ENCODE measurements at regions not wholly inside any gene's neighbourhood (a gene's known extent, or its start where the extent isn't known, plus 50 kb on each side); places are given as distances from the start of the nearest gene placed in this dataset.
"Not testable (repeated sequence)": the region's sequence is repeated elsewhere in the genome, so short reads cannot be mapped to it uniquely, and the experiment has no call there.

- H3K9me3 Mint-ChIP-seq, result peaks cover 0 to 2% (median 0%) of the 10 kb centered on the region in 7 donors
- DNase-seq (no peak), ATAC-seq (ENCODE audit: low read depth in 2 of 2) (no peak)
- H3K27ac ChIP-seq (ENCODE audit: insufficient read depth, low read length, poor library complexity, severe bottlenecking), result no peak overlapping the region
- H3K4me1 Mint-ChIP-seq, result no peaks in the 10 kb centered on the region
- no peaks in the 10 kb centered on the region for H3K4me1 ChIP-seq (ENCODE audit: control insufficient read depth, insufficient read depth, low read length, poor library complexity, severe bottlenecking)
- H3K4me3 Mint-ChIP-seq, result no peak overlapping the region
- no peaks in the 10 kb centered on the region for H3K27me3 Mint-ChIP-seq
- H3K27ac Mint-ChIP-seq, result no peak overlapping the region
- no peaks in the 10 kb centered on the region for H3K9me3 ChIP-seq (ENCODE audit: control insufficient read depth in 2 of 2, low read length in 2 of 2)
- no peaks in the 10 kb centered on the region for H3K27me3 ChIP-seq (ENCODE audit: control insufficient read depth, insufficient read depth, low read length)
- H3K36me3 Mint-ChIP-seq, result no peaks in the 10 kb centered on the region
- no peaks in the 10 kb centered on the region for H3K36me3 ChIP-seq (ENCODE audit: control insufficient read depth, insufficient read depth, low read length)
- H3K4me3 ChIP-seq (ENCODE audit: low read depth, low read length), result no peak overlapping the region
Measured at GRCh38 chrX:81405781-81406180, 203.9 kb downstream of the SH3BGRL start.

GRCh38 chrX:81411517-81411916 lies 209.6 kb downstream of the SH3BGRL start:
- no peaks in the 10 kb centered on the region for H3K36me3 ChIP-seq (ENCODE audit: control insufficient read depth, insufficient read depth, low read length)
- no peaks in the 10 kb centered on the region for H3K4me1 ChIP-seq (ENCODE audit: control insufficient read depth, insufficient read depth, low read length, poor library complexity, severe bottlenecking)
- H3K4me3 Mint-ChIP-seq, result no peak overlapping the region
- no peaks in the 10 kb centered on the region for H3K27me3 Mint-ChIP-seq
- no peaks in the 10 kb centered on the region for H3K9me3 ChIP-seq (ENCODE audit: control insufficient read depth in 2 of 2, low read length in 2 of 2)
- H3K27me3 ChIP-seq (ENCODE audit: control insufficient read depth, insufficient read depth, low read length), result no peaks in the 10 kb centered on the region
- peaks cover 0 to 2% (median 0%) of the 10 kb centered on the region in 7 donors for H3K9me3 Mint-ChIP-seq
- DNase-seq (no peak), ATAC-seq (ENCODE audit: low read depth in 2 of 2) (no peak)
- no peaks in the 10 kb centered on the region for H3K36me3 Mint-ChIP-seq
- no peak overlapping the region for H3K27ac ChIP-seq (ENCODE audit: insufficient read depth, low read length, poor library complexity, severe bottlenecking)
- H3K4me1 Mint-ChIP-seq, result no peaks in the 10 kb centered on the region
- H3K27ac Mint-ChIP-seq, result no peak overlapping the region
- H3K4me3 ChIP-seq (ENCODE audit: low read depth, low read length), result no peak overlapping the region

GRCh38 chrX:81412428-81412827 lies 210.5 kb downstream of the SH3BGRL start:
- Histone ChIP-seq H3K27me3 (ENCODE audit: control insufficient read depth, insufficient read depth, low read length) (no peaks in the 10 kb centered on the region), H3K27ac (ENCODE audit: insufficient read depth, low read length, poor library complexity, severe bottlenecking) (no peak overlapping the region), H3K4me1 (ENCODE audit: control insufficient read depth, insufficient read depth, low read length, poor library complexity, severe bottlenecking) (no peaks in the 10 kb centered on the region), H3K4me3 (ENCODE audit: low read depth, low read length) (no peak overlapping the region), H3K9me3 (ENCODE audit: control insufficient read depth in 2 of 2, low read length in 2 of 2) (no peaks in the 10 kb centered on the region), H3K36me3 (ENCODE audit: control insufficient read depth, insufficient read depth, low read length) (no peaks in the 10 kb centered on the region)
- Mint-ChIP-seq H3K4me1 (no peaks in the 10 kb centered on the region), H3K27me3 (no peaks in the 10 kb centered on the region), H3K4me3 (no peak overlapping the region), H3K36me3 (no peaks in the 10 kb centered on the region), H3K27ac (no peak overlapping the region), H3K9me3 (peaks cover 0 to 2% (median 0%) of the 10 kb centered on the region in 7 donors)
- no peak for DNase-seq
- no peak for ATAC-seq (ENCODE audit: low read depth in 2 of 2)

- H3K4me1 ChIP-seq (ENCODE audit: control insufficient read depth, insufficient read depth, low read length, poor library complexity, severe bottlenecking); H3K27ac Mint-ChIP-seq; H3K36me3 ChIP-seq (ENCODE audit: control insufficient read depth, insufficient read depth, low read length); H3K4me3 ChIP-seq (ENCODE audit: low read depth, low read length); H3K9me3 ChIP-seq (ENCODE audit: control insufficient read depth in 2 of 2, low read length in 2 of 2); H3K27me3 Mint-ChIP-seq; H3K27ac ChIP-seq (ENCODE audit: insufficient read depth, low read length, poor library complexity, severe bottlenecking); H3K27me3 ChIP-seq (ENCODE audit: control insufficient read depth, insufficient read depth, low read length); H3K4me1 Mint-ChIP-seq; ATAC-seq (ENCODE audit: low read depth in 2 of 2); H3K4me3 Mint-ChIP-seq; DNase-seq; H3K9me3 Mint-ChIP-seq; H3K36me3 Mint-ChIP-seq: not testable (repeated sequence)
Measured at GRCh38 chrX:81412857-81413256, 211.0 kb downstream of the SH3BGRL start.

- no peak overlapping the region for H3K27ac Mint-ChIP-seq
- H3K36me3 Mint-ChIP-seq, result no peaks in the 10 kb centered on the region
- no peaks in the 10 kb centered on the region for H3K27me3 ChIP-seq (ENCODE audit: control insufficient read depth, insufficient read depth, low read length)
- H3K4me1 Mint-ChIP-seq, result no peaks in the 10 kb centered on the region
- H3K9me3 ChIP-seq (ENCODE audit: control insufficient read depth in 2 of 2, low read length in 2 of 2), result no peaks in the 10 kb centered on the region
- H3K27me3 Mint-ChIP-seq, result no peaks in the 10 kb centered on the region
- no peaks in the 10 kb centered on the region for H3K4me1 ChIP-seq (ENCODE audit: control insufficient read depth, insufficient read depth, low read length, poor library complexity, severe bottlenecking)
- no peak overlapping the region for H3K4me3 ChIP-seq (ENCODE audit: low read depth, low read length)
- no peak overlapping the region for H3K4me3 Mint-ChIP-seq
- H3K36me3 ChIP-seq (ENCODE audit: control insufficient read depth, insufficient read depth, low read length), result no peaks in the 10 kb centered on the region
- H3K9me3 Mint-ChIP-seq, result no peaks in the 10 kb centered on the region
- no peak overlapping the region for H3K27ac ChIP-seq (ENCODE audit: insufficient read depth, low read length, poor library complexity, severe bottlenecking)
- ATAC-seq (ENCODE audit: low read depth in 2 of 2) (no peak), DNase-seq (no peak)
Measured at GRCh38 chrX:81414630-81415029, 212.7 kb downstream of the SH3BGRL start.

All from CD4-positive, CD25-positive, alpha-beta regulatory T cell (primary cell).